SIG-M5 treated with dmso at 0.1 percent for 504 hours (cell line): ENCODE measurements at regions not wholly inside any gene's neighbourhood (a gene's known extent, or its start where the extent isn't known, plus 50 kb on each side); places are given as distances from the start of the nearest gene placed in this dataset.

Experiments
- DNase-seq: peaks from one replicate; lab custom pipeline; 2025; ENCODE audit not compliant: unreplicated experiment; lab: John Stamatoyannopoulos, UW

DNA sequence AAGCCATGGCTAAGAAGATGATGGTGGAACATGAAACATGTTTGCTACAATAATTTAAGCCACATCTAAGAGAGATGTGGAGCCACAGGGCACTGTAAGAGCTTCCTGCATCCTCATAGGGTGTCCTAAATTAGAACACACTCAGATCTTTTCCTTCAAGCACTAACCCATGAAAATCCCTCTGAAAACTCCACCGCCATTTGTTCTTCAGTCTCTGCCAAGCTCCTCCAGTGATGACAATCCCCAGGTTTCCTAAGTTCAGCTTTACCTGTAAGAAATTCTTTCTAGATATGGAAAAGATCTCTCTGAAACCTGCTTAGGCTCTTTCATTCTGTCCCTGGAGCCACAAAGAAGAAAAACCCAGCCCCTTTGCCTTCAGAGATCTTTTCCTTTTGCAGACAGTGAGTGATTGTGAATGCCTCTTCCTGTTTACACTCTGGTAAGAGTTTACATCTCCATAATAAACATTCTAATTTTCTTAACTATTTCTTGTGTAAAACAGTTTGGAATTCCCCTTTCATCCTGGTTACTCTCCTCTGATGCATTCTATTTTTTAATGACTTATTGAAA is 907.2 kb downstream of the VRK1 start:
- DNase-seq: no peak

DNA sequence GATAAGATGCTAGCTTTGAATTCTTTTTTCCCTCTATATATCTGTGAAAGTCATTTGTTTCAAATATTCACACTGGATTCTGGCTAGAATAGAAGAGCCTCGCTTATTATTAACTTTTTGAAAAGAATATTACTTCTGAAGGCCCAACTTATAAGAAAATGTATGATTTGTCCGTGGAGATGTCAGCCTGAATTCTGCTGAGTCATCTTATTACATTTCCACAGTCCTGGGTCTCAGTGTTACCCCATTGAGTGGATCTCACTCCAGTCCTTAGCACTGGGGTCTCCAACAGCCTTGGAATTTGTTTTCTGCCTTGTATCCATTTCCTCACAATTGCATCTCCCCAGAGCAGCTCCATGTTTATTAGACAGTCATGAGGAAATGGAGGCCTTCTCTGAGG is 907.9 kb downstream of the VRK1 start:
- no peak for DNase-seq

DNA sequence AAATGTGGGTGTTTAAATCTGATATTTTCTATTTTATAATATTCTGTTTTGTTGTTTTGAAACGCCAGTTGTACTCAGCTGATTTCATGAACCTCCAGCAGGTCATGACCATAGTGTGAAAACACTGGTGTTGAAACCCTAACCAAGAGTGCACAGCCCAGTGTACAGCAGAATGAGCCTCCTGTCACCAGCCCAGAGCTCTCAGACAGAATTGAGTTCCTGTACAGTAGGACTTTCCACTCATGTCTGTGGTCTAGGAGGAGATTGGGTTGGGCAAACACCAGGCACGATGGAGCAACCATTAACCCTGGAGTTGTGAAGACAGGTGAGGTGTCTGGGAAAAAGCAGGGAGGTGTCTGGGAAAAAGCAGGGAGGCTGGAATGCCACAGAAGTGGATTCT is 908.8 kb downstream of the VRK1 start:
- DNase-seq: no peak

DNA sequence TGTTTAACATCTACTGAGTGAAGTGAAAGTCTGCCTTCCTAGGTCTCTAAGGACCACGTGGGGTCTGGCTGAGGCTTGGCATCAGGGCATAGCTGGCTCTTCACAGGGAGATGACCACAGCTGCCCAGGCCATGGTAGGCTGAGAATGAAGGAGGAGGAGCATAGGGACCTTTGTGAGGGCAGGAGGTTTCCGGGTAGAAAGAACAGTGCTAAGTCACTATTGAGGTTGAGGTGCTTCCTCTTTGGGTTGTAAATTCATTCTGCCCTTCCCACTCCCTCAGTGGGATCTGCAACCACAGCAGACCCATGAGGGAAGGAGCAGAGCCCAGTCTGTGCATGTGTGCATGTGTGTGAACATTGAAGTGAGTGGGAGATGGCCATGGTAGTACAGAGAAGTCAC is 909.6 kb downstream of the VRK1 start:
- DNase-seq: no peak

DNA sequence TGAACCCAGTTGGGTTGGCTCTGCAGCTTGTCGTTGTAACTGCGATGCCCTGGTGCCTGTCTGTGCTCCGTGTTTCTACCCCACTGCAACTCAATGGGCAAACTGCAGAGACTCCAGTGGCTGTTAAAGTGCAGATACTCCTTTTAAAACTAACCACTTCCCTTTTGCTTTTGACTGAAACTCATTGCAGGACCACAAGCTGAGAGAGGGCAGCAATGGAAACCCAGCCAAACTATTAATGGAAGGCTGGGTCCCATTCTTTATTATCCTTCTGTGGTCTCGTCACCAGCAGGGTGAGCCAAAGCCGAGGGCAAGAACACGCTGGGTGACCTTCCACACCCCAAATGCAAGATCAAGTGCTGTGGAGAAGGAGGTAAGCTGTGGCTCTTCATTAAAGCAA is 910.4 kb downstream of the VRK1 start:
- no peak for DNase-seq

DNA sequence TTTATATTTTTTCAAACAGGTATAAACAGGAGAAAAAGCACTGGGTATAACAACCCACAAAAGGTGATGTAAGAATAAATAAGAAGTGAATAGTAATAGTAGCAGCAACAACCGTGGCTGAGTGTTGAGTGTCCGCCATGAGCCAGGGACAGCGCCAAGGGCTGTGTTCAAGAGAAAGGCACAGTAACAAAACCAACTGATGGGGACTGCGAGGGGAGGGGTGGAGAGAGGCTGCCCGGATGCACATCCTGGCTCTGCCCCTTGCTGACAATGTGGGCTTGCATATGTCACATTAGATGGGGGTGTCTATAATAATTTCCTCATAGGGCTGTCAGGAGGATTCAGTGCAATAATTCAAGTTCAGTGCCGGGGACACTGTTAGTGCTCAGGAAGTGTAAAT is 912.4 kb downstream of the VRK1 start:
- no peak for DNase-seq

DNA sequence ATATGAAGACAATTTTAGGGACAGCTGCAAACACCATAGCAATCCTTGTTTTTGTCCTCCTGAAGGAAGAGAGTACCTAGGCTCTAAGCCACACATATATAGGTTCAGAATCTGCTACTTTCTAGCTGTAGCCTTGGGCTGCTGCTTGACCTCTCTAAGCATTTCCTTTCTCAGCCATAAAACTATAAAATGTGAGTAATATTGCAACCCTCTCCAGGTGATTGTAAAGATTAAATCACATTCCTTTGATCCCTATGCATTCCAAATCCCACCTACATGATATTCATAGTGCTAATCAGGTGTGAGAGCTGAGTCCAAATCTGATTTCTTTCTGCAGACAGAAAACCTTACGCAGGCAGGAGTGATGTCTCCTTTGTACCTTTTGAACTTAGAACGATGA is 913.5 kb downstream of the VRK1 start:
- no peak for DNase-seq

DNA sequence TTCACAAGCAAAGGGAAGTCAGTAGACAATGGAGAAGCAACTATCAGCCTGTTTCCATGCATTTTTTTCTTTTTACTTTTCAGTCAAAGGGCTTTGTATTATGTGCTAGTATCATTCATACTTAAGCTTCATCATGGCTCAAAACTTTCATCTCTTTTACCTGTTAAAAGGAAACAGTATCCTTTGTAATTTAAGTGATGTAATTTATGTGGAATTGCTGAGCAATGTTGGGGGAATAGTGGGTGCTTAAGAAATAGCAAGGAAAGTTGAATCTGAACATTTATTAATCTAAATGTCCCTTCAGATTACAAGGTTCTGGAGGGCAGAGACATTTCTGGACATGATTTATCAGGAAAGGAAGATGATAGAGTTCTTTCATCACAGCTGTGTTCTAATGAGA is 915.3 kb downstream of the VRK1 start:
- no peak for DNase-seq

DNA sequence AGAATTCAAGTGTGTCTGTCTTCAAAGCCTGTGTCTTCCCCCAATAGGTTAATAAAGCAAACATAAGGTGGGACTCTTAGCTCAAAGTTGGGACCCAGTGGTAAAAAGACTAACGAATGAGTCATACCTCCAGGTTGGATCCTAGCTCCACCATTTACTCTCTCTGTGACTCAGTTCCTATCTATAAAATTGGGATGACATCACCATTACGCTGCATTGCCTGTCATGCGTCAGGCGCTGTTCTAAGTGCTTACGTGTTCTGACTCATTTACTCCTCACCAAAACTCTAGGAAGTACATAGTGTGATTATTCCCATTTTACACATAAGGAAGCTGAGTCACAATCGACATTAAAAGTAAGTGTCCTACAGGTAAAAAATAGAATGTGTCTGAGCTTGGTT is 915.8 kb downstream of the VRK1 start:
- no peak for DNase-seq

DNA sequence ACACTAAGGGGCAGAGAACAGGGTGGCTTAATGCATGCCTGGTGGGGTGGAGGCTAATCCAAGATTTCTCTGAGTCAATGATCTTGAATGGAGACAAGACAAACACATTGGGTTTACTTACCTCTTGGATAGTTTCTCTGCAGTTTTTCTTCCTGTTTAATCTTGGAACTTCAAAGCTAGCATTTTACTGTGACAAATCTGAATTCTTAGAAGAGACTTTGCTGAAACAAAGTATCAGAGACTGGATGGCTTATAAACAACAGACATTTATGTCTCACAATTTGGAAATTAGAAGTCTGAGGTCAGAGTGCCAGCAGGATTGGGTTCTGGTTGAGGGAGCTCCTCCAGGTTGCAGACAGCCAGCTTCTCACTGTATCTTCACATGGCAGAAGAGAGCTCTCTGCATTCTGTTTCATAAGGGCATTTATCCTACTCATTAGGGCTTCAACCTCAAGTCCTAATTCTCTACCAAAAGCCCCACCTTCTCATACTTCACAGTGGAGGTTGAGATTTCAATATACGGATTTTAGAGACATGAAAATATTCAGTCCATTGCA is 921.8 kb downstream of the VRK1 start:
- DNase-seq: no peak

DNA sequence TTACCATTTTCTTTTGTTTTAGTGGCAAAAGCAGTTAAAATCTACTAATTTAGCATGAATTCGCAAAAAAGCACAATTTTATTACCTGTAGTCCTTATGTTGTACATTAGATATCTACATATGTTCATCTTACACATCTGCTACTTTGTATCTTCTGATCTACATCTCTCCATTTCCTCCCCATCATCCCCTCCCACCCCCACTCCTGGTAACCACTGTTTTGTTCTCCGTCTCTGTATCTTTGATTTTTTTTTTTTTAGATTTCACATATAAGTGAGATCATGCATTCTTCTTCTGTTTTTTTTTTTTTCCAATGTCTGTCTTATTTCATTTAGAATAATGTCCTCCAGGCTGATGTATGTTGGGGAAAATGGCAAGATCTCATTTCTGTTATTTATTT is 922.7 kb downstream of the VRK1 start:
- no peak for DNase-seq

DNA sequence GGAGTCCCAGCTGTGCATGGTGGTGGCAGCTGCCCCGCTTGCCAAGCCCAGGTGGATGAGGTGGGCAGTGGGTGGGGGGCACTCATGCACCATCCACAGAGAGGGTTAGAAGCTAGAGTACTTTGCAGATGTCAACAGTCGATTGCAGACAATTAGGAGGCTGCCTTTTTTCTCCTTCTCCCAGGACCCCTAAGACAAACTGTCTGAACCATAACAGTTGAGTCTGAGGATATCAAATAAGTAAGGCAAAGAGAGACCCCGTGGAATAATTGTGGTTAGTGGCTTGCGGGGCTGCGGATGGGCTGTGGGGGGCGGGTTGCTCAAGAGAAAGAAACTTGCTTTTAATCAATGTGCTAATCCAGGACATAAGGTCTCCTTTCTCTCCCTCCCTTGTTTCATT is 926.2 kb downstream of the VRK1 start:
- no peak for DNase-seq

DNA sequence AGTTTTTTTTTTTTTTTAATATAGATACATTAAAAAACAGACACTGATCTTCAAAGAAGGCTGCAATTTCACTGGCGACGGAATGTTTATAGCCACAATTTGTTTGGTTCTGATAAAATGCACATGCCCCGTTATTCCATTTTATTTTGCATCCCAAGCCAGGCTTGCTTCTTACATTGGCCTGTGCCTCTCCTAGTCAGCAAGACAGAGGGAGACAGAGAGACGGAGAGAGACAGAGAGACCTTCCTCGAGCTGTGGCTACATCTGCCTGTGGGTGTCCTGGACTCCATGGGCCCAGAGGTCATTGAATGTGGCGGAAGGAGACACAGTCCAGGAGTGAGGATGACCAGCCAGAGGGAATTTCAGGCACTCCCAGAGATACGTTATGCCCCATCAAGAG is 926.6 kb downstream of the VRK1 start:
- no peak for DNase-seq

DNA sequence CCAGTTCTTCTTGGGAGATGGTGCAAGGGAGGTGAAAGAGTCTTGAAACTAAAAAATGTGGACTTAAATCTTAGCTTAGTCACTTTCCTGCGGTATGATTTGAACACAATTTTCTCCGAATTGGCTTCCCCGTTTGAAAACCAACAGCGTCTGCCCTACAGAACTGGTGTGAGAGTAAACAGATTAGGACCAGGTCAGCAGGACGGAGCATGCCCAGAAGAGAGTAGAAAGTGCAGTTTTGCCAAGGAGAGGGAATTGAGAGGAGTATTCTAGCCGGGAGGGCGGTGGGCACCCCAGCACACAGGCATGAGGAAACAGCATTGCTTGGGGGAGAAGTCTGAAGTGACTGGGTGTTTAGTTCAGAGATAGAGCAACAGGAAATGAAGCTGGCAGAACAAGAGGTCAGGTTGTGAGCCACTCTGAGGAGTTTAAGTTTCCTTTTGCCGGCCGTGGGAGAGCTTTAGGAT is 927.1 kb downstream of the VRK1 start:
- DNase-seq: no peak

DNA sequence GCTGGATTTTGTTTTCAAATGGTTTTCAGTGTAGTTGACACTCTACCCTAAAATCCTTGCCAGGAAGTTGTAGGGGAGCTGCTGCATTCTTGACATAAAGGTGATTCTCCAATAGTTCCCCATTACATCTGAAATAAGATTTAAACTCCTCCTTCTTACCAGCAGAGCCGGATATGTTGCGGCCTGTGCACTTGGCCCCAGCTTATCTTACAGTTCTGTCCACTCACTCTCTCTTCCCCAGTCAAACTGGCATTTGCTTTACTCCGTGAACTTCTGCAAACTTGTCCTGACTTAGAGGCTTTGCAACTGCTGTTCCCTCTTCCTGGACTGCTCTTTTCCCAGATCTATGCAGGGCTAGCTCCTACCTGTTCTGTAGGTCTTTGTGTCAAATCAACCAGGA is 929.5 kb downstream of the VRK1 start:
- DNase-seq: no peak

DNA sequence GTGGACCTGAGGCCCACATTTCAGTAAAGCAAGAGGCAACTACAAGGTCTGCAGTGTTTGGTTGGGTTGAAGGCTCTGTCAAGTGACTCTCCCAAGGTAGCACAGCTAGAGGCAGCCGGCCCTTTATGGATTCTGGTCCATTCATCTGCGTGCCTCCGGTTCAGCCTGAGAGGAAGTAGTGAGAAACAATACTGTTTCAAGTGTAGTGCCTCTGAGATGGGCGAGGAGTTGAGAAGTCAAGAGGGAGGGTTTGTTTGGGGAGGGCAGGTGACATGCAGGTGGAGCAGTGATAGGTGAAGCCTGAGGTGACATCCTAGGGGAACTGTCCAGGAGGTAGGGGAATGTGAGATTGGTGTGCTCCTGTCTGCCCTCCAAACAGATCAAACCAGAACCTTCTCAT is 933.5 kb downstream of the VRK1 start:
- DNase-seq: no peak

DNA sequence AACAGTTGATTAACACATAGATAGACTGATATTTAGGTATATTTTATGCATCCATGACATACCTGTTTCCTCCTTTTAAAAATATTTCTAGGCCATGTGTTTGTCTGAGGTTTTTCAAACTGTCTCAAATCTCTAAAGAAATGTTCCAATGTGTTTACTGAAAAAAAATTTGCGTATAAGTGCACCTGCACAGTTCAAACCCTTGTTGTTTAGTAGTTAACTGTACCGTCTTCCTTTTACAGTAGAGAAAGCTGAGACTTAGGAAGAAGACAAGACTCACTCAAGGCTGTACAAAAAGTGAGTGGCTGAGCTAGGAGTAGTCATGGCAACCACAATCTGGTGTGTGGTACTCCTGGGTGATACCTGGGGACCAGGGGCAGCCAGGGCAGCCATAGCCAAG is 934.6 kb downstream of the VRK1 start:
- DNase-seq: no peak

DNA sequence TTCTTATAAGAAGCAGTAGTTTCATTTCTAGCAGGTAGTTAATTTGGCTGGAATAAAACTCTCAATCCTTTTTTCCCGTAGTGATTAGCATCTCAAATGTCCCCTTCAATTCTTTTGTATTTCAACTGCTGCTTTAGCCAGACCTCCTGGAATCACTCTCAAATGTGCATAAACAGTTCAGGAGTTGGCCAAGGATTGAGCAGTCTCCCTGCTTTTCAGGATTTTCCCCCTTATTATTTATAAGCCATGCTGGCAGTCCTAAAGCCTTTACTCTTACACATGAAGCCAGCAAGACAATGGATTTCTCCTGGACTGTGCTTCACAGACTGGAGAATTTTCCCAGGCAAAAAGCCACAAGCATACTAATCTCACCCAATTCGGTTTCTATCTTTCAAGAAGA is 950.1 kb downstream of the VRK1 start:
- DNase-seq: no peak

DNA sequence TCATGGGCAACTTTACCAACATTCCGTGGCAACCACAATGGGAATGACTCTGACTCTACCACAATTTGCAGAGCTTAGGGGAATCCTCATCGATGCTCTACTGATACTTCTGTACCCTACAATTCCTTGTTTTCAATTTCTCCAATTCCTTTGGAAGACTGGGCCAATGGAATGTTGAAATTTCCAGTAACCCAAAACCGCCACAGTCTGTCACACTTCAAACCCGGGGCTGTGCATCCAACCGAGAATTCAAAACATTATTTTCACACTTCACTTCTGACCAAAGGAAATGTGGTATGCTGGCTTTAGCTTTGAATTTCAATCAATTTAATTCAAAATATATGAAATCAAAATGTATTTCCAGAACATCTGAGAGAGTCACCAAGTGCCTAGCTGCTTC is 951.4 kb downstream of the VRK1 start:
- DNase-seq: no peak

DNA sequence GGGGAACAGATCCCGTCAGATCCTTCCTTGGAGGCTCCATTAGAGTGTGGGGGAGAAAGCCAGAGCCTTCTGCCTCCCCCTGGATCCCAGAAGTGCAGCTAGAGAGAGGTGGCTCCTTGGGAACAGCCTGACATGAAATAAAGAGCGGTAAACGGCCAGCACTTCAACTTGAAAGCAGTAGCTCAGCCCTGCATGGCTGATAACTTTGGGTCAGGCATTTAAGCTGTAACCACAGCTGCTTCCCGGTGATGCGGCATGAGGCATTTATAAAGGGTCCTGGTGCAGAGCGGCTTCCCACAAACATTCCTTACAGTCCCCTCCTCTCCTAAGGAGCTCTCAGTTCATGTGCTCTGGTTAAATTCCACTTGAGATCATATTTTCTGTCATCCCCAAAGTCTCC is 960.3 kb downstream of the VRK1 start:
- DNase-seq: no peak

DNA sequence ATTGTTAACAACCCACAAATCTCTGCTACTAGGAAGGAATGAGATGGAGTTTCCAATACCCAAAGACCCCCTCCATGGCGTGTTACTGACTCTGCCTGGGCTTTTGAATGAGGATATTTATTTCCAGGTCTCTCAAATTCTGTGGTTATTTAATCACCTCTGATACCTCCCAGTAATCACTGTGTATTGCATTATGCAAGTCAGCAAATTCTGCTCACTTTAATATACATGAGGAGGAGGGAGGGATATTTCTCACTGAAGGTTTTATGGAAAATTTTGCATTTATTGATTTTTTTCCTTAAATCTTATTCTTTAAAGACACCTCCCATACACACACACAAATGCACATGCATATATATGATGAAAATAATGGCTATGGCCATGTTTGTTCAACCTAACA is 962.9 kb downstream of the VRK1 start:
- DNase-seq: no peak

DNA sequence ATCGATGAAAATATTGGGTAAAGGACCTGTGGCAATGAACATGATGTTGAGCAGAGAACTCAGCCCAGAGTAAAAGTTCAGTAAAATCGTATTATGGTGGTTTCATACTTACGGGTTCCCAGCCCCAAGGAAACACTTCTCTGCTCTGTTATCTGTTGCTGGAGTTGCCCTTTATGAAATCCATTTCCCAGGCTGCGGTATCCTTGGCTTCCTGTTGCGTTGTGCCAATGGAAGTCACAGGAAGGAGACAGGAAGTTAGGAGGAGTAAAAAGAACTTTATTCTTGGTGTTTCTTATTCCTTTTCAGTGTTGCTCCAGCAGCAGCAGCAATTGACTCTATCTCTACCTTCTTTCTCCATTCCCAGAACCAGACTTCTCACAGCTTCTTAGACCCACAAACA is 965.2 kb downstream of the VRK1 start:
- DNase-seq: no peak

DNA sequence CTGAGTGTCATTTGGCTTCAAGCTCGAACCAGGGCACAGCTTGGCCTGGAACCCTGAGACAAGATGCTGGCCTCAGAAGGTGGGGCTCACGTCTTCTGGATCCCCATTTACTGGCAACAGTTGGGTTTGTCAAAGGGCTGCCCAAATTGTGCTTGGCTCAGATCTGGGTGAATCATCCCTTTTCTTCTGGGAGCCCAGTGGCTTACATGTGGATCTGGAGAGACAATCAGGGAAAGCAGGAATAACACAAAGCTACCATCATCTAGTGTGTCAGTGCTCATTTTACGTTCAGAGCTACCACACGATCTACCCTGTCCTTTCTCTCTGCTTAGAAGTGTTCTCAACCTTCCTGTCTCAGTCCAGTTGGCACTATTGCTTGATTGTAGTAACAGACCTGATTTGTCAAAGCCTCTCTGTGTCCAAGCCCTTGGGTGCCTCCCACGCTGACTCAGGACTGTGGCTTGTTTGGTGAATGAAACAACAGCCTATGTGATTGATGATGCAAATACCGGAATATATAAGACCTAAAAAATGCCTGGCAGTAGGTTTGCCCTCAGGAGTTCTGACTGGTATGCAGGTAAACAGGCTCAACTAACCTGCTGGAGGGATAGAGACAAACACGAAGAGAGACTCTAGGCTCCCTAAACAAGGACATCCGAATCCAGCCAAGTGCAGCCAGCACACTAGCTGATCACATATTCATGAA is 974.3 kb downstream of the VRK1 start:
- DNase-seq: peak; percentile 44
